Activated CD8-positive, alpha-beta memory T cell treated with anti-CD3 and anti-CD28 coated beads, Interleukin-2, amount 50 U/mL, for 48 hours (primary cell): ENCODE measurements at regions not wholly inside any gene's neighbourhood (a gene's known extent, or its start where the extent isn't known, plus 50 kb on each side); places are given as distances from the start of the nearest gene placed in this dataset.

ENCODE experiments used
- DNase-seq: peaks from one replicate; pipeline ENCODE4 v3.0.0-alpha.2; 2020

DNA sequence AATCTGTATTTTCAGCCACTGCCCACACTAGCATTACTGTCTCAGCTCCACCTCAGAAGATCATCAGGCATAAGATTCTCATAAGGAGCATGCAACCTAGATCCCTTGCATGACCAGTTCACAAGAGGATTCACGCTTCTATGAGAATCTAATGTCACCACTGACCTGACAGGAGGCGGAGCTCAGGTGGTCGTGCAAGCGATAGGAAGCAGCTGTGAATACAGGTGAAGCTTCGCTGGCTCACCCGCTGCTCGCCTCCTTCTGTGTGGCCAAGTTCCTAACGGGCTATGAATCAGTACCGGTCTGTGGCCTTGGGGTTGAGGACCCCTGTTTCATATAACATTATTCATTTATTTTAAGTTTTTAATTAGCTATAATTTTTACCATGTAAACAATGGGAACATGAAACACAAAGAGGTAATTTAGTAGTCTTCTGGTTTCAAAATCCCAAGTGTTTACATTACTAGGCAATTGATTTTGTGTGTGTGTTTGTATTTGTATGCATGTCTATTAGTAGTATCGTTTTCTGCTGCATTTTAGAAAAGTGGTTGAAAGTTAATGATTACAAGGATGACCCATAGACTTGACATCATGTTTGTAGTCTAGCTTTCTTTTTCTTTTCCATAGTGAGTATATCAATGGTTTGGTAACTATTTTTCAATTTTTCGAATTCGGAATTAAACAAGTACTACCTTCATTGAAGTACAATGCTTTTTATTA, 159.4 kb downstream of the TENT4A start:
- no peak for DNase-seq

DNA sequence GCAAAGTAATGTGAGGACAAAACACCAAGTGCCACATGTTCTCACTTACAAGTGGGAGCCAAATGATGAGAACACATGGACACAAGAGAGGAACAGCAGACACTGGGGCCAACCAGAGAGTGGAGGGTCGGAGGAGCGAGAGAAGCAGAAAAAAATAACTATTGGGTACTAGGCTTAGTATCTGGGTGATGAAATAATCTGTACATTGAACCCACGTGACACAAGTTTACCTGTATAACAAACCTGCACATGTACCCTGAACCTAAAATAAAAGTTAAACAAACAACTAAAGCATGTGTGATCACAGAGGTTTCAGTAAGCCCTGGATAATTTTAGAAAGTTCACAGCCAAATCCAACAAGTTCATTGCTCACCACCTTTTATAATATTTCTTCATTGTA, 160.1 kb downstream of the TENT4A start:
- no peak for DNase-seq

GRCh38 chr5:6875376-6875775, 162.1 kb downstream of the TENT4A start:
- no peak for DNase-seq

GRCh38 chr5:6877986-6878828, 165.0 kb downstream of the TENT4A start:
- DNase-seq = no peak

DNA sequence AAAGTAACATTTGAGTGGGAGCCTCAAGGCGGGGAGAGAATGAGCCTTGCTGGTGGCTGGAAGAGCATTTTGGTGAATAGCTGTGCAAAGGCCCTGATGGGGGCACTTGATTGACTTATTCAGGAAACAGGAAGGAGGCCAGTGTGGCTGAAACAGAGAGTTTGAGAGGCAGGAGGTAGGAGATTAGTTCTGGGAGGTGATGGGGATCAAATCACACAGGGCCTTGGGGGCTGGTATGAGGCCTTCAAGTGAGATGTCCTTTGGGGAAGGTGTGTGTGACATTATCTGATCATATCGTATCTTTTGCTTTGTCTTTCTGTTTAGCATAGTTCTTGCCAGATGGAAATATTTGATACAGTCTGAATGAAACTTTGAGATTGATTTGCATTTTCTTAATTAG, 172.3 kb downstream of the TENT4A start:
- DNase-seq = no peak

DNA sequence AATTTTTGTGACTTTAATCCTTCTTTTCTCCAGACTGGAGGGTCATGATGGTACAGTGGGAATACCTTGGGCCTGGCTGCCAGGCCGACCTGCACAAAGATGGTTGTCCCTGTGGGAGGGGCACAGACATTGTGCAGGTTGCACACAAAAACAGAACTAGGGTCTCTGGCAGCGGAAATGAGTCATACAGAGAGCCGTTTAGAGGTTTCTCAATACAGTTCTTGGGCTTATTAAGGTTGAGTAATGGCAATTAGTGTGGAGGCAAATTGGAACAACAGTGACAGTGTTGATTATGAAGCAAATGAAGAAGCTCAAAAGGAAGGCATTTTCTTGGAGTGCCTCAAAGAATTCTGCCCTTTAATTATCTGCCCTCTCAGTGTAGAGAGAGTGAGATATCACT, 173.6 kb downstream of the TENT4A start:
- no peak for DNase-seq

DNA sequence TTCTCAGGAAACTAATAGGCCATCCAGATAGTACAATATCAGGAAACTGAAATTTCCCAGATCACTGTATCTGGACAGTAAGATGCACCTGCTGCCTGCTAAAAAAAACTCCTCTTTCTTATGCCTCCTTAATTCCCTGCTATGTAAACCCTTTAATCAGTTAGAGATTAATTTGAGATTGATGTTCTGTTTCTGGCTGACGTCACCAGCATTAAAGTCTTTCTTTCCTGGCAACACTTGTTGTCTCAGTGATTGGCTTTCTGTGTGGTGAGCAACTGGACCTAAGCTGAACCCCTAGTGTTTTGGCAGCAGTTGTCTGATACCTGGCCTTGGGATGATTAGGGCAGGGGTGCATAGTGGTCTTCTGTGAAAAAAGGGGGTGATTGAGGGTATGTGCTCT, 175.8 kb downstream of the TENT4A start:
- DNase-seq = no peak

- DNase-seq = no peak
Measured at GRCh38 chr5:6899221-6899620, 186.0 kb downstream of the TENT4A start.

GRCh38 chr5:6900247-6901227, 187.3 kb downstream of the TENT4A start:
- no peak for DNase-seq

DNA sequence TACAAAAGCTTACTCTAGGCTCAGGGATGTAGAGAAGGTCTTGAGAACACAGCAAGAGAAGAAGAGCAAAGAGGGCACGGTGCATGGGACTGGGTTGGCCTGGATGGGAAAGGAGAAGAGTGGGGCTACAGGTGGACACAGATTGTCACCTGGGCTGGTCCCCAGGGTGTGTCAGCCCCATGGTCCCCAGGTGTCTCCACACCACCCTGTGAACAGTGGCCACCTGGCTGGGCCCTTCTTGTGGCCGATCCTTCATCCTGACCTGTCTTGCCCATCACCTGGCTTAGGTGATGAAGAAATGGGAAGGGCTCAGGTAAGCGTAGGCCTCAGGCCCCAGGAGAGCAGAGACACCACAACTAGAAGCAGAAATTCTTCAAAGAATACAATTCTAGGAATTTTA, 188.9 kb downstream of the TENT4A start:
- DNase-seq = no peak

- no peak for DNase-seq
Measured at GRCh38 chr5:6902597-6902996, 189.4 kb downstream of the TENT4A start.

- no peak for DNase-seq
Measured at GRCh38 chr5:6903934-6904333, 190.7 kb downstream of the TENT4A start.

DNA sequence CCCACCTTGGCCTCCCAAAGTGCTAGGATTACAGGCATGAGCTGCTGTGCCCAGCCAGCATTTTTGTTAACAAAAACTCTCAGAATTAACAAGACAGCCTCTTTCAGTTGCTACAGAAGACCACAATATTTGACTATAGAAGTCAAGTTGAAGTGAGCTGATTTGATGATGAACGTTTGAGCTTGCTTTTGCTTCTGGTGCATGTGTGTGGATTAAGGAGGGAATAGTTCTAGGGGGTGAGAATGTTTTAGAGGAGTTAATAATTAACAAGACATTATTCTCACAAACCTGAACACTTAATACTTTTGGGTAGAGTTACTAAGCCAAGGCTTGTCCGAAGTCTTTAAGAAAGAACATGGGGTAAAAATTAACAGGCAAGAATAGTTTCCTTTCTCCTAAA, 191.6 kb downstream of the TENT4A start:
- DNase-seq = no peak

DNA sequence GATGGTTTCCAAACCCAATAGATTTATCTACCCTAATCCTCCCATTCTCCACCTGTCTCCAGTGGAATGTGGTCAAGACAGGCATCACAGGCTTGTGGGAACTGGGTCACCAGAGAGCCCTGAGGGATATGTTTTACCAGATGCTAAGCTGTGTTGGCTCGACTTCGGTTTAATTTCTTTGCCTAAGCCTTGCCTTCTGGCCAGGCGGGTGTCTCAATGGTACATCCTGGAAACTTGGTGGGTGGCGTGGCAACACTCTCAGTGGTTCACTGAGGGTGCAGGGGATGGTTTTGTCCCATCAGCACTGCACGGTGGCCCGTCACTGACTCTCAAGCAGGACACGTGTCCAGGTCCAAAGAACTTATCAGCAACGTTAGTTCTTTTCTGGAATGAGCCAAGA, 192.2 kb downstream of the TENT4A start:
- DNase-seq = no peak

DNA sequence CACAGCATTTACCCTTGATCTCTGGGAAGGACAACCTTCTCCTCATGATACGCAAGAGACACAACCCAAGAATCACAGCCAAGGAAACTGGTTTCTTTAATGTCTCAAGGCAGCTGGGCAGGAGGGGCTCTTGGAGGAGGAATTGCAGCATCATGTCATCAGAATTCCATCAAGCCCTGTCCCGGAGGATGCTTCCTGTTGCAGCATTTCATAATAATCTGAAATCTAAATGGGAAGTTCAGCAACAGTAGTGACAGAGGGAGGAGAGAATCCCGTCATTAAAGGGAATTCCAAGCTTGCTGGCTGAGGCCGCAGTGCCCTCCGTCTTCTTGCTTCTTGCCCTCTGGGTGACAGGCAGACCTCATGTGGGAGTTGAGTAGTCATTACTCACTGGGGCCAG, 192.7 kb downstream of the TENT4A start:
- DNase-seq = no peak

GRCh38 chr5:6907320-6907918, 194.2 kb downstream of the TENT4A start:
- no peak for DNase-seq

- DNase-seq = no peak
Measured at GRCh38 chr5:6909901-6910300, 196.7 kb downstream of the TENT4A start.

DNA sequence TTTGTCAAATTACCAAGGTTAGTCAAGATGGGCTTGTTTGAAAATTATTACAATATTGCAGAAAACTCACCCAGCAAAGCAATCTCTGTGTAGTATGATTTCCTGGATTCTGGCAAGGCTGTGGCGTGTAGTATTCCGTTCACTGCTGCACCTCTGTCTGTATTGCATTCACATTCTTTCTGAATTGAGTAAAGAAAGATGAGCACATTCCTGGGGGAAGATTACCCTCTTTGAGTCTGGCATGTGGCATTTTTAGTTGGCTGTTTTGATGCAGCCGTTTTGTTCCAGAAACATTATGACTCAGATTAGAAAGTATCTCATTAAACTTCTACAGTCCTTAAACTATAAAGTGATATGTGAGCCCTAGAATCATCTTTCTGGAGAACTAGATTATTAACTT, 197.7 kb downstream of the TENT4A start:
- no peak for DNase-seq

DNA sequence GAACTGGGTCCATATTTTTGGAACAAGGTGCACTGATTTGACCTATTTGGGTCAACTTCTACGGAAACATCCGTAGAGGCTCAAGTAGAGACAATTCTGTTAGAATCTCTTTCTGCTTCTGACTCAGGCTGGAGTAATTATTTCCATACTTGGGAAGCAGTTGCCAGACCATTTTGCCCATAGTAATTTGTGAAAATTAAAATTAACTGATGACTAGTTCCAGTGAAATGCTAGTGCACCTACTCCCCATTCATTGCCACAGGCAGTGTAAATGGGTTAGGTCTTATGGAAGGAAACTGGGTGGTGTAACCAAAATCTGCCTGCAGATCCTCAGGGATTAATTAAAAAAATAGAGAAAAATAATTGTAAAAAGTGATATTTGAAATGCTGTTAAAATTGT, 201.1 kb downstream of the TENT4A start:
- no peak for DNase-seq

DNA sequence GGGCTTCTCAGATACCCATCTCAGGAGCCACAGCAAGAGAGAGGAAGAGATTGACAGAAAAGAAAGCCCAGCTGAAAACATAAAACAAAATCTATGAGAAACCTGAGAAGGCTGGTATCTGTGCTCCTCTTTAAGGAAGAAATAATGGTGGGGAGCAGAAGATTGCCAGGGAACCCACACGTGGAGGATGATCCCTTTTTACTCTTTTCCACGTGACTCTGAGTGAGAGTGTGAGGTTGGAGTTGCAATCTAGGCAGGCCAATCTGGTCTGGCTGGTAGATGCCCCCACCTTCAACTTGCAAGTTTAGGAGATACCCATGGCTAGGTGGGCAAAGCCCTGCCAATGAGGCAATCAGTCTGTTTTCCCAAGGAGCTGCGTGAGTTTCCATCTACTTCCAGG, 202.3 kb downstream of the TENT4A start:
- DNase-seq = no peak

GRCh38 chr5:6918255-6918654, 205.0 kb downstream of the TENT4A start:
- DNase-seq = no peak

- DNase-seq = no peak
Measured at GRCh38 chr5:6920628-6921256, 207.5 kb downstream of the TENT4A start.
